Epithelial cell of esophagus (primary cell): ENCODE measurements at regions not wholly inside any gene's neighbourhood (a gene's known extent, or its start where the extent isn't known, plus 50 kb on each side); places are given as distances from the start of the nearest gene placed in this dataset.

Source experiments
- DNase-seq: peaks from one replicate; pipeline ENCODE4 v3.0.0; 2010; ENCODE audit warnings: low read depth
- H3K4me3 ChIP-seq: 2 replicates; pipeline ENCODE4 v1.5.1; 2011; ENCODE audit warnings: mild to moderate bottlenecking, low read length, control low read depth
- CTCF ChIP-seq: IDR thresholded peaks from 2 replicates; pipeline ENCODE4 v1.5.1; 2011; ENCODE audit warnings: low read depth, mild to moderate bottlenecking, low read length, control low read depth, inconsistent platforms; ENCODE audit not compliant: insufficient read depth; ENCODE audit errors: missing control alignments

DNA sequence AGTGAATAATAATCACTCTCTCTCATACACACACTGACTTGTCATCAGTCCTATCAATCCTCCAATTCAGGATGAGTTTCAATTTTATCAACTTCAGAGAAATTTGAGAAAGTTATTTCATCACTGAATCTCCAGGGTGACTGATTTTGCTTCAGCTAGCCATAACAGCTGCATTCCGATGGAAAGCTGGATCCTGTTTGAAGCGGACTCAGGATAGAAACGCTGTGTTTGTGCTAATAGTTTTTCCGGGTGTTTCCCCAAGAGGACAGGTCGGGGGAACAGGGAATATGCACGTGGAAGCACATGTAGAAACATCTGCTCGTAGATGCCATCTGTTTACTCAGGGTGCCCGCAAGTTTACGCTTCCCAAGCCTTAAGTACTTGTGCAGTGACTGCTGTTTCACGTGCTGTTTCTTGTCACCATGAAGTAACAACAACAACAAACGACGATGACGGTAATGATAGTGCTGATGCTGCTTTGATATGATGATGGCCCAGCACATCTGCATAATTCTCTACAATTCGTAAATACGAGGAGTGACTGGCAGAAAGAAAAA lies 263.7 kb upstream of the DAPK1 start:
- DNase-seq: no peak
- no peak overlapping the region for H3K4me3 ChIP-seq
- no peak for TF ChIP-seq CTCF

GRCh38 chr9:87234854-87235253 lies 262.8 kb upstream of the DAPK1 start:
- H3K4me3 ChIP-seq: no peak overlapping the region
- TF ChIP-seq CTCF: no peak
- DNase-seq: no peak

- no peak for DNase-seq
These were observed 261.1 kb upstream of the DAPK1 start for GRCh38 chr9:87236546-87236945.

DNA sequence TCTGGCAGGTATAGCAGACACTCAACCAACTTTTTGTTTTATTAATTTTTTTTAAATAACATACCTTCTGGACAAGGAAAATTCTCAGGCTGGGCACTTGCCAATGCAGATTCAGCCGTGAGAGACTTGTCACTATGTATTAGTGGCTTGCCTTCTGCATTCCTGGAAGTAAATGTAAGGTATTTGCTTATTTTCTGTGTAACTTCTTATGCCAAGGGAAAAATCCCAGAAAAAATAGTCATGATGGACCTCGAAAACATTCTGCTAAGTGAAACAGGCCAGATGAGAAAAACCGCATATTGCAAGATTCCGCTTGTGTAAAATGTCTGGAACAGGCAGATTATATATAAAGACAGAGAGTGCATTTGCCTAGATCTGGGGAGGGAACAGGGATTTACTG lies 260.3 kb upstream of the DAPK1 start:
- H3K4me3 ChIP-seq: no peak overlapping the region
- no peak for TF ChIP-seq CTCF
- DNase-seq: no peak

More at GRCh38 chr9:87236546-87236945, 261.1 kb upstream of the DAPK1 start:
- H3K4me3 ChIP-seq: no peak overlapping the region
- no peak for TF ChIP-seq CTCF

- no peak for DNase-seq
- H3K4me3 ChIP-seq: no peak overlapping the region
These were observed 259.1 kb upstream of the DAPK1 start for GRCh38 chr9:87238545-87238944.

DNA sequence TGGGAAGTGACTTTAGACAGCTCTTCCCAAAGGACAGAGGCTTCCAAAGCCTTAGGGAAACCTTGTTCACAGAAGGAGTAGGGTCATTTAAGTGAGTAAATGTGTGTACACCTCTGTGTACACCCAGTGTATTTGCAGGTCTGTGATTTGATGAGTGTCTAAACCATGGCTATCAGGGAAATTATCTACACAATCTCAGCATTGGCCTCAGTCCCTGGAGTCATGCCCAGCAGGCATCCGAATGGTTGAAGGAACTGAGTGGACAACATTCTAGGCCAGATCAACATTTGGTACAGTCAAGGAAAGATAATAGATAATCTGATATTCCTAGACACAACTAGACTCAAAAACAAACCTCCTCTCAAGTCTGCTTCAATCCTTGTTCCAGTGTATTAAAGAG lies 258.4 kb upstream of the DAPK1 start:
- H3K4me3 ChIP-seq: no peak overlapping the region
- TF ChIP-seq CTCF: no peak
- DNase-seq: no peak

More at GRCh38 chr9:87238545-87238944, 259.1 kb upstream of the DAPK1 start:
- TF ChIP-seq CTCF: no peak

- DNase-seq: no peak
- H3K4me3 ChIP-seq: no peak overlapping the region
- no peak for TF ChIP-seq CTCF
These were observed 254.1 kb upstream of the DAPK1 start for GRCh38 chr9:87243602-87244001.
